ENCODE measurements at regions not wholly inside any gene's neighbourhood (a gene's known extent, or its start where the extent isn't known, plus 50 kb on each side); places are given as distances from the start of the nearest gene placed in this dataset.

GRCh38 chr4:25567253-25567652 is 88.4 kb upstream of the SLC34A2 start:
- H3K4me1 ChIP-seq (ENCODE audit: control insufficient read depth in 1 of 2, insufficient read depth in 2 of 2, low read length in 2 of 2): no peaks in the 10 kb centered on the region
- H3K9me3 ChIP-seq (ENCODE audit: control insufficient read depth in 1 of 2, insufficient read depth in 1 of 2, low read depth in 1 of 2, low read length in 2 of 2): no peaks in the 10 kb centered on the region
- ChIA-PET RAD21 (ENCODE audit: low non-redundant PET in 1 of 2, low total read pairs in 2 of 2, uncharacterized antibody in 2 of 2, unreplicated experiment in 2 of 2) (no interaction called here), CTCF (no interaction called here), POLR2A (no interaction called here)
- H3K79me2 ChIP-seq (ENCODE audit: insufficient read depth, low read length): no peaks in the 10 kb centered on the region
- H3K27ac ChIP-seq (ENCODE audit: low read depth, low read length): no peak overlapping the region
- H3K9me2 ChIP-seq (ENCODE audit: insufficient read depth): no peaks in the 10 kb centered on the region
- TF ChIP-seq, protein P1, sequence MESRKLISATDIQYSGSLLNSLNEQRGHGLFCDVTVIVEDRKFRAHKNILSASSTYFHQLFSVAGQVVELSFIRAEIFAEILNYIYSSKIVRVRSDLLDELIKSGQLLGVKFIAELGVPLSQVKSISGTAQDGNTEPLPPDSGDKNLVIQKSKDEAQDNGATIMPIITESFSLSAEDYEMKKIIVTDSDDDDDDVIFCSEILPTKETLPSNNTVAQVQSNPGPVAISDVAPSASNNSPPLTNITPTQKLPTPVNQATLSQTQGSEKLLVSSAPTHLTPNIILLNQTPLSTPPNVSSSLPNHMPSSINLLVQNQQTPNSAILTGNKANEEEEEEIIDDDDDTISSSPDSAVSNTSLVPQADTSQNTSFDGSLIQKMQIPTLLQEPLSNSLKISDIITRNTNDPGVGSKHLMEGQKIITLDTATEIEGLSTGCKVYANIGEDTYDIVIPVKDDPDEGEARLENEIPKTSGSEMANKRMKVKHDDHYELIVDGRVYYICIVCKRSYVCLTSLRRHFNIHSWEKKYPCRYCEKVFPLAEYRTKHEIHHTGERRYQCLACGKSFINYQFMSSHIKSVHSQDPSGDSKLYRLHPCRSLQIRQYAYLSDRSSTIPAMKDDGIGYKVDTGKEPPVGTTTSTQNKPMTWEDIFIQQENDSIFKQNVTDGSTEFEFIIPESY (IDR thresholded peaks at IDR 0.05; ENCODE audit: extremely low read depth, insufficient replicate concordance, low read length): no peak
- TF ChIP-seq FOSL1 (IDR thresholded peaks at IDR 0.05; ENCODE audit: low read depth) (no peak), SRF (IDR thresholded peaks at IDR 0.05; ENCODE audit: low read depth) (no peak), ZNF274 (IDR thresholded peaks at IDR 0.05; ENCODE audit: low read depth, low read length) (no peak), YY1 (IDR thresholded peaks at IDR 0.05; ENCODE audit: extremely low read depth, insufficient replicate concordance, low read depth, low read length) (no peak), TCF7L2 (IDR thresholded peaks at IDR 0.05; ENCODE audit: borderline replicate concordance, extremely low read depth, insufficient read depth, insufficient read length) (no peak), SIN3A (IDR thresholded peaks at IDR 0.05; ENCODE audit: low read depth) (no peak), RAD21 (IDR thresholded peaks at IDR 0.05; ENCODE audit: low read depth) (no peak), ATF3 (IDR thresholded peaks at IDR 0.05) (no peak)
- no peaks in the 10 kb centered on the region for H3K27me3 ChIP-seq (ENCODE audit: insufficient read depth, low read length)
- no peak for DNase-seq (ENCODE audit: low read depth, low spot score)
- no peak overlapping the region for H3K9ac ChIP-seq (ENCODE audit: low read length)
- intact Hi-C loops (cut with micrococcal nuclease): no loop called here
- no peak for ATAC-seq
- no peaks in the 10 kb centered on the region for H4K20me1 ChIP-seq (ENCODE audit: insufficient read depth)
- no TSS peak for BruUV-seq (replicated peaks)
- H3K4me2 ChIP-seq (ENCODE audit: low read length): no peak overlapping the region
- H3K4me3 ChIP-seq (replicated peaks in 1 of 2; ENCODE audit: low read depth in 1 of 2, low read length in 2 of 2): no peak overlapping the region
- H2AFZ ChIP-seq (ENCODE audit: low read depth, low read length, poor library complexity, severe bottlenecking): no peak overlapping the region
- H3K36me3 ChIP-seq (ENCODE audit: control insufficient read depth in 1 of 2, insufficient read depth in 2 of 2, low read length in 2 of 2): no peaks in the 10 kb centered on the region
